SK-N-SH treated with all-trans-retinoic acid at 6 μM for 48 hours (cell line): ENCODE measurements at regions not wholly inside any gene's neighbourhood (a gene's known extent, or its start where the extent isn't known, plus 50 kb on each side); places are given as distances from the start of the nearest gene placed in this dataset.
A peak's percentile ranks its signal among the peaks of the same experiment; 100 is the strongest.

ENCODE experiments used
- ATAC-seq: fragments of 200-7000 bp; cut with Tn5 transposase; 3 replicates; pipeline ENCODE4 v1.9.1; 2020; ENCODE audit warnings: mild to moderate bottlenecking, moderate library complexity
- BACH2 ChIP-seq: fragments of 250-450 bp; sonication (Bioruptor Pico); IDR thresholded peaks from 2 replicates; pipeline ENCODE4 v1.9.0; 2021; ENCODE audit warnings: mild to moderate bottlenecking, borderline replicate concordance
- CSDC2 ChIP-seq: fragments of 250-450 bp; sonication (Bioruptor Pico); IDR thresholded peaks from 2 replicates; pipeline ENCODE4 v1.5.0; 2020; ENCODE audit warnings: mild to moderate bottlenecking, moderate library complexity
- ESRRG ChIP-seq: fragments of 250-450 bp; sonication (Bioruptor Pico); IDR thresholded peaks from 2 replicates; pipeline ENCODE4 v1.6.1; 2021; ENCODE audit warnings: mild to moderate bottlenecking
- GLIS3 ChIP-seq: fragments of 250-450 bp; sonication (Bioruptor Pico); IDR thresholded peaks from 2 replicates; pipeline ENCODE4 v1.5.0; 2020; ENCODE audit warnings: mild to moderate bottlenecking, moderate library complexity
- ISL1 ChIP-seq: fragments of 250-450 bp; sonication (Bioruptor Pico); IDR thresholded peaks from 2 replicates; pipeline ENCODE4 v2.1.2; 2022; ENCODE audit warnings: mild to moderate bottlenecking, moderate library complexity
- OSR1 ChIP-seq: fragments of 250-450 bp; sonication (Bioruptor Pico); IDR thresholded peaks from 2 replicates; pipeline ENCODE4 v1.8.0; 2022; ENCODE audit warnings: moderate library complexity, mild to moderate bottlenecking, inconsistent platforms
- PPARA ChIP-seq: fragments of 250-450 bp; sonication (Bioruptor Pico); IDR thresholded peaks from 2 replicates; pipeline ENCODE4 v1.5.0; 2020; ENCODE audit warnings: mild to moderate bottlenecking, borderline replicate concordance
- SNAI2 ChIP-seq: fragments of 250-450 bp; sonication (Bioruptor Pico); IDR thresholded peaks from 2 replicates; pipeline ENCODE4 v1.5.0; 2020; ENCODE audit warnings: mild to moderate bottlenecking, moderate library complexity
- TCF4 ChIP-seq: fragments of 250-450 bp; sonication (Bioruptor Pico); IDR thresholded peaks from 2 replicates; pipeline ENCODE4 v1.8.0; 2021; ENCODE audit warnings: mild to moderate bottlenecking, moderate library complexity, borderline replicate concordance
- TOX ChIP-seq: fragments of 250-450 bp; sonication (Bioruptor Pico); IDR thresholded peaks from 2 replicates; pipeline ENCODE4 v1.8.0; 2021; ENCODE audit warnings: mild to moderate bottlenecking, moderate library complexity, borderline replicate concordance
- ZC3H10 ChIP-seq: fragments of 250-450 bp; sonication (Bioruptor Pico); IDR thresholded peaks from 2 replicates; pipeline ENCODE4 v1.5.1; 2021; ENCODE audit warnings: mild to moderate bottlenecking, moderate library complexity
- ZFP3 ChIP-seq: fragments of 250-450 bp; sonication (Bioruptor Pico); IDR thresholded peaks from 2 replicates; pipeline ENCODE4 v1.5.0; 2020; ENCODE audit warnings: mild to moderate bottlenecking, moderate library complexity
- ZNF565 ChIP-seq: fragments of 450-650 bp; formaldehyde crosslinking; conservative IDR thresholded peaks from 2 replicates; pipeline ENCODE4 v1.5.0; 2020; ENCODE audit warnings: low read depth, mild to moderate bottlenecking, moderate library complexity
- ZNF70 ChIP-seq: fragments of 450-650 bp; formaldehyde crosslinking; IDR thresholded peaks from 2 replicates; pipeline ENCODE4 v1.5.0; 2020; ENCODE audit warnings: mild to moderate bottlenecking, moderate library complexity
- ZNF8 ChIP-seq: fragments of 450-650 bp; formaldehyde crosslinking; IDR thresholded peaks from 2 replicates; pipeline ENCODE4 v1.5.0; 2020; ENCODE audit warnings: mild to moderate bottlenecking, moderate library complexity
- TF ChIP-seq, protein P1 (sequence below): fragments of 250-450 bp; sonication (Bioruptor Pico); IDR thresholded peaks from 2 replicates; pipeline ENCODE4 v1.5.1; 2020; ENCODE audit warnings: low read depth, mild to moderate bottlenecking, moderate library complexity
- TF ChIP-seq, protein P2 (sequence below): fragments of 250-450 bp; sonication (Bioruptor Pico); IDR thresholded peaks from 2 replicates; pipeline ENCODE4 v1.8.0; 2021; ENCODE audit warnings: low read depth, mild to moderate bottlenecking, moderate library complexity, borderline replicate concordance
- TF ChIP-seq, protein P3 (sequence below): fragments of 250-450 bp; sonication (Bioruptor Pico); IDR thresholded peaks from 2 replicates; pipeline ENCODE4 v1.5.0; 2020; ENCODE audit warnings: mild to moderate bottlenecking, moderate library complexity
- TF ChIP-seq, protein P4 (sequence below): fragments of 250-450 bp; sonication (Bioruptor Pico); IDR thresholded peaks from 2 replicates; pipeline ENCODE4 v1.5.1; 2021; ENCODE audit warnings: mild to moderate bottlenecking, moderate library complexity
- TF ChIP-seq, protein P5 (sequence below): fragments of 250-450 bp; sonication (Bioruptor Pico); IDR thresholded peaks from 2 replicates; pipeline ENCODE4 v1.8.0; 2020; ENCODE audit warnings: mild to moderate bottlenecking, moderate library complexity, borderline replicate concordance

DNA sequence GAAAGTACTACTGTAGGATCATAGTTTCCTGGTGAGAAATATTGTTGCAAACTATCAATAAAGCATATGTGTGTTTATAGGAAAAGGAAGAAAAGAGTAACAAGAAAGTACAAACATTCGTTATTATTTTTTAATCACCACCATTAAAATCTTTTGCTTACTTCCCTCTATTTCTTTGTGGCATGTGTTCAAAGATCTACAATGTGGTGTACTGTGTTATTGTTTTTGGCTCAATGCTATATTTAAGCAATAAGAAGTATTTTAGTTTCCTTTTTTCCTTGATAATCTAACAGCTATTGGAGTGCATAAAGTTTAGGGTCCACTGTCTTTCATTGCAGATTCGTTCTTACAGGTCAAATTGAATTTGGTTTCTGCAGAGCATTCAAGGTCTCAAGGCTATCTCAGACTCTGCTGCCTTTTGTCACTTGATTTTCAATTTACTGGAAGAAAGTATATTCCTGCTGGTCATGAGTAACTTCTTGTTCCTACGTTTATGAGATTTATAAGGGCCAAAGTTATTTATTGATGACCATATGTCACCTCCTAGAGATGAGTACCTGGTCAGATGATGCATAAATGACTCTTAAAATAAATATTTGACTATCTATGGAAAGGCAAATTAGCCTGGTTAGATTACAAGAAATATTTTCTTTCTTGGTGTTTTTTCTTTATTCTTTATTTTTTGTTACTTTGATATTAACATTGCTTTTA lies 323.0 kb downstream of the TMEM167A start:
- no peak for ATAC-seq
- TF ChIP-seq TOX (CRISPR knock-in tag), result no peak

DNA sequence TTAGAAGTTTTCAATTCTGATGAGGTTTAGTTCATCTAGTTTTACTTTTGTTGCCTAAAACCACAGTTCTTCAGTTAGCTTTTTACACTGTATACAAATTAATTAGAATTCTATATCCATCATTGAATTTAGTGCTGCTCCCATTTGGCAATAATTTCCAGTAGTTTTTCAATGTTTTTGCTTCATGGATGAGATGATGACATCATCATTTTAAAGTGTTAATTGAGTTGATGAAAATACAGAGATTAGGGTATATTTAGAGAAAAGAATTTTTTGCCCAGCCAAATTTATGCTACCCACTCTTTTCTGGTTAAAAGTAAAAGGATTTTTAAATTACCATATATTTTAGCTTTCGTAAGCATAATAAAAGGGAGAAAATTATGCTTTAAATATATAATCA lies 323.8 kb downstream of the TMEM167A start:
- TF ChIP-seq ZNF70 (CRISPR knock-in tag) (no peak), TOX (CRISPR knock-in tag) (no peak), BACH2 (CRISPR knock-in tag) (no peak), ISL1 (CRISPR knock-in tag) (no peak), ZFP3 (CRISPR knock-in tag) (no peak), SNAI2 (CRISPR knock-in tag) (no peak), PPARA (CRISPR knock-in tag) (no peak), ZC3H10 (CRISPR knock-in tag) (no peak), CSDC2 (CRISPR knock-in tag) (no peak), GLIS3 (no peak), ZNF565 (CRISPR knock-in tag) (no peak), ZNF8 (CRISPR knock-in tag) (no peak), ESRRG (CRISPR knock-in tag) (no peak)
- TF ChIP-seq, protein P1, sequence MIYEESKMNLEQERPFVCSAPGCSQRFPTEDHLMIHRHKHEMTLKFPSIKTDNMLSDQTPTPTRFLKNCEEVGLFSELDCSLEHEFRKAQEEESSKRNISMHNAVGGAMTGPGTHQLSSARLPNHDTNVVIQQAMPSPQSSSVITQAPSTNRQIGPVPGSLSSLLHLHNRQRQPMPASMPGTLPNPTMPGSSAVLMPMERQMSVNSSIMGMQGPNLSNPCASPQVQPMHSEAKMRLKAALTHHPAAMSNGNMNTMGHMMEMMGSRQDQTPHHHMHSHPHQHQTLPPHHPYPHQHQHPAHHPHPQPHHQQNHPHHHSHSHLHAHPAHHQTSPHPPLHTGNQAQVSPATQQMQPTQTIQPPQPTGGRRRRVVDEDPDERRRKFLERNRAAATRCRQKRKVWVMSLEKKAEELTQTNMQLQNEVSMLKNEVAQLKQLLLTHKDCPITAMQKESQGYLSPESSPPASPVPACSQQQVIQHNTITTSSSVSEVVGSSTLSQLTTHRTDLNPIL (CRISPR knock-in tag), result no peak
- TF ChIP-seq, protein P2, sequence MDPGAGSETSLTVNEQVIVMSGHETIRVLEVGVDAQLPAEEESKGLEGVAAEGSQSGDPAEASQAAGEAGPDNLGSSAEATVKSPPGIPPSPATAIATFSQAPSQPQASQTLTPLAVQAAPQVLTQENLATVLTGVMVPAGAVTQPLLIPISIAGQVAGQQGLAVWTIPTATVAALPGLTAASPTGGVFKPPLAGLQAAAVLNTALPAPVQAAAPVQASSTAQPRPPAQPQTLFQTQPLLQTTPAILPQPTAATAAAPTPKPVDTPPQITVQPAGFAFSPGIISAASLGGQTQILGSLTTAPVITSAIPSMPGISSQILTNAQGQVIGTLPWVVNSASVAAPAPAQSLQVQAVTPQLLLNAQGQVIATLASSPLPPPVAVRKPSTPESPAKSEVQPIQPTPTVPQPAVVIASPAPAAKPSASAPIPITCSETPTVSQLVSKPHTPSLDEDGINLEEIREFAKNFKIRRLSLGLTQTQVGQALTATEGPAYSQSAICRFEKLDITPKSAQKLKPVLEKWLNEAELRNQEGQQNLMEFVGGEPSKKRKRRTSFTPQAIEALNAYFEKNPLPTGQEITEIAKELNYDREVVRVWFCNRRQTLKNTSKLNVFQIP (CRISPR knock-in tag), result no peak
- TF ChIP-seq, protein P3, sequence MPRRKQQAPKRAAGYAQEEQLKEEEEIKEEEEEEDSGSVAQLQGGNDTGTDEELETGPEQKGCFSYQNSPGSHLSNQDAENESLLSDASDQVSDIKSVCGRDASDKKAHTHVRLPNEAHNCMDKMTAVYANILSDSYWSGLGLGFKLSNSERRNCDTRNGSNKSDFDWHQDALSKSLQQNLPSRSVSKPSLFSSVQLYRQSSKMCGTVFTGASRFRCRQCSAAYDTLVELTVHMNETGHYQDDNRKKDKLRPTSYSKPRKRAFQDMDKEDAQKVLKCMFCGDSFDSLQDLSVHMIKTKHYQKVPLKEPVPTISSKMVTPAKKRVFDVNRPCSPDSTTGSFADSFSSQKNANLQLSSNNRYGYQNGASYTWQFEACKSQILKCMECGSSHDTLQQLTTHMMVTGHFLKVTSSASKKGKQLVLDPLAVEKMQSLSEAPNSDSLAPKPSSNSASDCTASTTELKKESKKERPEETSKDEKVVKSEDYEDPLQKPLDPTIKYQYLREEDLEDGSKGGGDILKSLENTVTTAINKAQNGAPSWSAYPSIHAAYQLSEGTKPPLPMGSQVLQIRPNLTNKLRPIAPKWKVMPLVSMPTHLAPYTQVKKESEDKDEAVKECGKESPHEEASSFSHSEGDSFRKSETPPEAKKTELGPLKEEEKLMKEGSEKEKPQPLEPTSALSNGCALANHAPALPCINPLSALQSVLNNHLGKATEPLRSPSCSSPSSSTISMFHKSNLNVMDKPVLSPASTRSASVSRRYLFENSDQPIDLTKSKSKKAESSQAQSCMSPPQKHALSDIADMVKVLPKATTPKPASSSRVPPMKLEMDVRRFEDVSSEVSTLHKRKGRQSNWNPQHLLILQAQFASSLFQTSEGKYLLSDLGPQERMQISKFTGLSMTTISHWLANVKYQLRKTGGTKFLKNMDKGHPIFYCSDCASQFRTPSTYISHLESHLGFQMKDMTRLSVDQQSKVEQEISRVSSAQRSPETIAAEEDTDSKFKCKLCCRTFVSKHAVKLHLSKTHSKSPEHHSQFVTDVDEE (CRISPR knock-in tag), result no peak
- TF ChIP-seq, protein P4, sequence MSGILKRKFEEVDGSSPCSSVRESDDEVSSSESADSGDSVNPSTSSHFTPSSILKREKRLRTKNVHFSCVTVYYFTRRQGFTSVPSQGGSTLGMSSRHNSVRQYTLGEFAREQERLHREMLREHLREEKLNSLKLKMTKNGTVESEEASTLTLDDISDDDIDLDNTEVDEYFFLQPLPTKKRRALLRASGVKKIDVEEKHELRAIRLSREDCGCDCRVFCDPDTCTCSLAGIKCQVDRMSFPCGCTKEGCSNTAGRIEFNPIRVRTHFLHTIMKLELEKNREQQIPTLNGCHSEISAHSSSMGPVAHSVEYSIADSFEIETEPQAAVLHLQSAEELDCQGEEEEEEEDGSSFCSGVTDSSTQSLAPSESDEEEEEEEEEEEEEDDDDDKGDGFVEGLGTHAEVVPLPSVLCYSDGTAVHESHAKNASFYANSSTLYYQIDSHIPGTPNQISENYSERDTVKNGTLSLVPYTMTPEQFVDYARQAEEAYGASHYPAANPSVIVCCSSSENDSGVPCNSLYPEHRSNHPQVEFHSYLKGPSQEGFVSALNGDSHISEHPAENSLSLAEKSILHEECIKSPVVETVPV, result no peak
- TF ChIP-seq, protein P5, sequence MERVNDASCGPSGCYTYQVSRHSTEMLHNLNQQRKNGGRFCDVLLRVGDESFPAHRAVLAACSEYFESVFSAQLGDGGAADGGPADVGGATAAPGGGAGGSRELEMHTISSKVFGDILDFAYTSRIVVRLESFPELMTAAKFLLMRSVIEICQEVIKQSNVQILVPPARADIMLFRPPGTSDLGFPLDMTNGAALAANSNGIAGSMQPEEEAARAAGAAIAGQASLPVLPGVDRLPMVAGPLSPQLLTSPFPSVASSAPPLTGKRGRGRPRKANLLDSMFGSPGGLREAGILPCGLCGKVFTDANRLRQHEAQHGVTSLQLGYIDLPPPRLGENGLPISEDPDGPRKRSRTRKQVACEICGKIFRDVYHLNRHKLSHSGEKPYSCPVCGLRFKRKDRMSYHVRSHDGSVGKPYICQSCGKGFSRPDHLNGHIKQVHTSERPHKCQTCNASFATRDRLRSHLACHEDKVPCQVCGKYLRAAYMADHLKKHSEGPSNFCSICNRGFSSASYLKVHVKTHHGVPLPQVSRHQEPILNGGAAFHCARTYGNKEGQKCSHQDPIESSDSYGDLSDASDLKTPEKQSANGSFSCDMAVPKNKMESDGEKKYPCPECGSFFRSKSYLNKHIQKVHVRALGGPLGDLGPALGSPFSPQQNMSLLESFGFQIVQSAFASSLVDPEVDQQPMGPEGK (CRISPR knock-in tag), result no peak

DNA sequence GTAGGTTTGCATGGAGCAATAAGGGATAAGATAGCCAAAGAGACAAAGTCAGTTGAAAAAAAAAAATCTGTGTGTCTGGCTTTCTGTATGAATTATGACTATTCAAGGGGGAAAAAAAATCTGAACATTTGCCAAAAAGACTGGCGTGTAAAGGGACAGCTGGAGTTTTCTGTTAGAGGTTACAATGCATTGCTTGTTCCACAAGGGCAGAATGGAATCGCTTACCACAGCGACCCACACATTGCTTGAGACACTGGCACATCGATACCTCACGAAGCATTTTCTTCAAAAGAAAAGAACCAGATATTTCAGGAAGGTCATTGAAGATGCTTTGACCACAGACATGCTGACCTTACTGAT lies 327.8 kb downstream of the TMEM167A start:
- ATAC-seq, result peak; percentile 51; the same call in 2 of the 3 replicates
- TF ChIP-seq ISL1 (CRISPR knock-in tag) (no peak; the same call in 1 of the 2 replicates), ZNF8 (CRISPR knock-in tag) (no peak), TCF4 (CRISPR knock-in tag) (no peak), OSR1 (no peak)

More for the DNA sequence above, 323.8 kb downstream of the TMEM167A start:
- ATAC-seq, result no peak
